ENCODE measurements at regions not wholly inside any gene's neighbourhood (a gene's known extent, or its start where the extent isn't known, plus 50 kb on each side); places are given as distances from the start of the nearest gene placed in this dataset.

GRCh38 chr6:51495610-51496396, 591.6 kb downstream of the PKHD1 start:
- in situ Hi-C loops (cut with HindIII; ENCODE audit: low pct_unique_long_range_greater_than_20kb, low sequenced_read_pairs), result no loop called here
- no peak for DNase-seq (ENCODE audit: low read depth)

GRCh38 chr6:51502996-51503395, 584.4 kb downstream of the PKHD1 start:
- in situ Hi-C loops (cut with HindIII; ENCODE audit: low pct_unique_long_range_greater_than_20kb, low sequenced_read_pairs), result no loop called here
- DNase-seq (ENCODE audit: low read depth), result no peak

- DNase-seq (ENCODE audit: low read depth), result no peak
- in situ Hi-C loops (cut with HindIII; ENCODE audit: low pct_unique_long_range_greater_than_20kb, low sequenced_read_pairs), result no loop called here
Measured at GRCh38 chr6:51505434-51505833, 582.0 kb downstream of the PKHD1 start.

GRCh38 chr6:51509597-51509996, 577.8 kb downstream of the PKHD1 start:
- in situ Hi-C loops (cut with HindIII; ENCODE audit: low pct_unique_long_range_greater_than_20kb, low sequenced_read_pairs), result no loop called here
- DNase-seq (ENCODE audit: low read depth), result no peak

GRCh38 chr6:51511081-51511480, 576.3 kb downstream of the PKHD1 start:
- DNase-seq (ENCODE audit: low read depth), result no peak

GRCh38 chr6:51513891-51514747, 573.3 kb downstream of the PKHD1 start:
- in situ Hi-C loops (cut with HindIII; ENCODE audit: low pct_unique_long_range_greater_than_20kb, low sequenced_read_pairs), result no loop called here
- peak; percentile 11 for DNase-seq (ENCODE audit: low read depth)

More at GRCh38 chr6:51511081-51511480, 576.3 kb downstream of the PKHD1 start:
- in situ Hi-C loops (cut with HindIII; ENCODE audit: low pct_unique_long_range_greater_than_20kb, low sequenced_read_pairs), result no loop called here

- in situ Hi-C loops (cut with HindIII; ENCODE audit: low pct_unique_long_range_greater_than_20kb, low sequenced_read_pairs), result no loop called here
- no peak for DNase-seq (ENCODE audit: low read depth)
Measured at GRCh38 chr6:51514748-51515402, 572.5 kb downstream of the PKHD1 start.

- in situ Hi-C loops (cut with HindIII; ENCODE audit: low pct_unique_long_range_greater_than_20kb, low sequenced_read_pairs), result no loop called here
- no peak for DNase-seq (ENCODE audit: low read depth)
Measured at GRCh38 chr6:51526049-51526448, 561.4 kb downstream of the PKHD1 start.

GRCh38 chr6:51526922-51527321, 560.5 kb downstream of the PKHD1 start:
- in situ Hi-C loops (cut with HindIII; ENCODE audit: low pct_unique_long_range_greater_than_20kb, low sequenced_read_pairs), result no loop called here
- DNase-seq (ENCODE audit: low read depth), result no peak

GRCh38 chr6:51528556-51528955, 558.9 kb downstream of the PKHD1 start:
- DNase-seq (ENCODE audit: low read depth), result peak; percentile 5
- in situ Hi-C loops (cut with HindIII; ENCODE audit: low pct_unique_long_range_greater_than_20kb, low sequenced_read_pairs), result no loop called here

GRCh38 chr6:51529240-51529639, 558.2 kb downstream of the PKHD1 start:
- in situ Hi-C loops (cut with HindIII; ENCODE audit: low pct_unique_long_range_greater_than_20kb, low sequenced_read_pairs), result no loop called here
- no peak for DNase-seq (ENCODE audit: low read depth)

- in situ Hi-C loops (cut with HindIII; ENCODE audit: low pct_unique_long_range_greater_than_20kb, low sequenced_read_pairs), result no loop called here
- no peak for DNase-seq (ENCODE audit: low read depth)
Measured at GRCh38 chr6:51531623-51532022, 555.8 kb downstream of the PKHD1 start.

GRCh38 chr6:51533962-51534361, 553.5 kb downstream of the PKHD1 start:
- no peak for DNase-seq (ENCODE audit: low read depth)
- in situ Hi-C loops (cut with HindIII; ENCODE audit: low pct_unique_long_range_greater_than_20kb, low sequenced_read_pairs), result no loop called here

- in situ Hi-C loops (cut with HindIII; ENCODE audit: low pct_unique_long_range_greater_than_20kb, low sequenced_read_pairs), result no loop called here
Measured at GRCh38 chr6:51535327-51535726, 552.1 kb downstream of the PKHD1 start.

GRCh38 chr6:51536728-51537127, 550.7 kb downstream of the PKHD1 start:
- no peak for DNase-seq (ENCODE audit: low read depth)
- in situ Hi-C loops (cut with HindIII; ENCODE audit: low pct_unique_long_range_greater_than_20kb, low sequenced_read_pairs), result no loop called here

More at GRCh38 chr6:51535327-51535726, 552.1 kb downstream of the PKHD1 start:
- DNase-seq (ENCODE audit: low read depth), result no peak

GRCh38 chr6:51541847-51542246, 545.6 kb downstream of the PKHD1 start:
- in situ Hi-C loops (cut with HindIII; ENCODE audit: low pct_unique_long_range_greater_than_20kb, low sequenced_read_pairs), result no loop called here
- DNase-seq (ENCODE audit: low read depth), result no peak

- no peak for DNase-seq (ENCODE audit: low read depth)
- in situ Hi-C loops (cut with HindIII; ENCODE audit: low pct_unique_long_range_greater_than_20kb, low sequenced_read_pairs), result no loop called here
Measured at GRCh38 chr6:51542475-51542874, 544.9 kb downstream of the PKHD1 start.

GRCh38 chr6:51550243-51550642, 537.2 kb downstream of the PKHD1 start:
- in situ Hi-C loops (cut with HindIII; ENCODE audit: low pct_unique_long_range_greater_than_20kb, low sequenced_read_pairs), result no loop called here
- DNase-seq (ENCODE audit: low read depth), result no peak

- no peak for DNase-seq (ENCODE audit: low read depth)
- in situ Hi-C loops (cut with HindIII; ENCODE audit: low pct_unique_long_range_greater_than_20kb, low sequenced_read_pairs), result no loop called here
Measured at GRCh38 chr6:51552435-51552834, 535.0 kb downstream of the PKHD1 start.

All from Caki2 (cell line).